ENCODE measurements at regions not wholly inside any gene's neighbourhood (a gene's known extent, or its start where the extent isn't known, plus 50 kb on each side); places are given as distances from the start of the nearest gene placed in this dataset.

- no peak overlapping the region for H3K27ac Mint-ChIP-seq (ENCODE audit: unreplicated experiment)
- no peaks in the 10 kb centered on the region for H3K4me1 Mint-ChIP-seq (ENCODE audit: unreplicated experiment)
- no peaks in the 10 kb centered on the region for H3K27me3 Mint-ChIP-seq (ENCODE audit: unreplicated experiment)
- no peak overlapping the region for H3K4me3 Mint-ChIP-seq (ENCODE audit: unreplicated experiment)
- no peak for DNase-seq (ENCODE audit: low spot score)
- no peaks in the 10 kb centered on the region for H3K9me3 Mint-ChIP-seq (ENCODE audit: unreplicated experiment)
- H3K36me3 Mint-ChIP-seq (ENCODE audit: low read depth, unreplicated experiment): no peaks in the 10 kb centered on the region
- no peak for TF ChIP-seq CTCF (IDR thresholded peaks at IDR 0.05; ENCODE audit: unreplicated experiment)
Measured at GRCh38 chr6:144651234-144651633, 366.1 kb downstream of the UTRN start.

DNA sequence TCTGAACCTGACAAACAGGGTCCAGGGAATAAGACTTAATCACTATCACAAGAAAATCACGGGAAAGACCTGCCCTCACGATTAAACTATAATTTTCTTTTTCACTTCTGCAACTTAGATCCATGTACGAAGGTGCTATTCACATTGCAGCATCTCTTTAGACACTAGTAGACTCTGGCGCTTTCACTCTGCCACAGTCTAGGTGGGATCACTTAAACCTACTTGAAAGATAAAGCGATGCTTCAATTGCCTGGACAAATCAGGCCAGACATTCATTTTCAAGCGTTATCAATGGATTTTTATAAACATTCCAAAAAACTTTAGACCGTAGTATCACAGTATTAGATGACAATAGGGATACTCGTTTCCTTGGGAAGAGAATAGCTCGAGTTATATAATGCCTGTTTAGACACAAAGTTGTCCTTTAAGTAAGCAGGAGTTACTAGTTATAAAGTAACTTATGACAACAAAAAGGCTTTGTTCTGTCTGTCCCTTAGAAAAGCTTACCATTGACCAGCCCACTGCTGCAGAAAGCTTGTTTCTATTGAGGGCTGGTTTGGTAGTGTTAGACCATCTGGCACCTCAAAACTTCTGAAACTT lies 367.3 kb downstream of the UTRN start:
- no peak for DNase-seq (ENCODE audit: low spot score)
- TF ChIP-seq CTCF (IDR thresholded peaks at IDR 0.05; ENCODE audit: unreplicated experiment): no peak
- Mint-ChIP-seq H3K27ac (ENCODE audit: unreplicated experiment) (no peak overlapping the region), H3K9me3 (ENCODE audit: unreplicated experiment) (no peaks in the 10 kb centered on the region), H3K27me3 (ENCODE audit: unreplicated experiment) (no peaks in the 10 kb centered on the region), H3K36me3 (ENCODE audit: low read depth, unreplicated experiment) (no peaks in the 10 kb centered on the region), H3K4me3 (ENCODE audit: unreplicated experiment) (no peak overlapping the region), H3K4me1 (ENCODE audit: unreplicated experiment) (no peaks in the 10 kb centered on the region)

GRCh38 chr6:144653885-144654505 lies 368.9 kb downstream of the UTRN start:
- no peak for DNase-seq (ENCODE audit: low spot score)
- TF ChIP-seq CTCF (IDR thresholded peaks at IDR 0.05; ENCODE audit: unreplicated experiment): no peak
- H3K9me3 Mint-ChIP-seq (ENCODE audit: unreplicated experiment): no peaks in the 10 kb centered on the region
- H3K4me1 Mint-ChIP-seq (ENCODE audit: unreplicated experiment): no peaks in the 10 kb centered on the region
- no peak overlapping the region for H3K4me3 Mint-ChIP-seq (ENCODE audit: unreplicated experiment)
- no peaks in the 10 kb centered on the region for H3K27me3 Mint-ChIP-seq (ENCODE audit: unreplicated experiment)
- no peak overlapping the region for H3K27ac Mint-ChIP-seq (ENCODE audit: unreplicated experiment)
- no peaks in the 10 kb centered on the region for H3K36me3 Mint-ChIP-seq (ENCODE audit: low read depth, unreplicated experiment)

GRCh38 chr6:144654506-144654905 lies 369.4 kb downstream of the UTRN start:
- H3K9me3 Mint-ChIP-seq (ENCODE audit: unreplicated experiment): no peaks in the 10 kb centered on the region
- no peaks in the 10 kb centered on the region for H3K27me3 Mint-ChIP-seq (ENCODE audit: unreplicated experiment)
- no peaks in the 10 kb centered on the region for H3K36me3 Mint-ChIP-seq (ENCODE audit: low read depth, unreplicated experiment)
- TF ChIP-seq CTCF (IDR thresholded peaks at IDR 0.05; ENCODE audit: unreplicated experiment): no peak
- DNase-seq (ENCODE audit: low spot score): no peak
- H3K4me3 Mint-ChIP-seq (ENCODE audit: unreplicated experiment): no peak overlapping the region
- H3K4me1 Mint-ChIP-seq (ENCODE audit: unreplicated experiment): peaks cover 1% of the 10 kb centered on the region
- no peak overlapping the region for H3K27ac Mint-ChIP-seq (ENCODE audit: unreplicated experiment)

DNA sequence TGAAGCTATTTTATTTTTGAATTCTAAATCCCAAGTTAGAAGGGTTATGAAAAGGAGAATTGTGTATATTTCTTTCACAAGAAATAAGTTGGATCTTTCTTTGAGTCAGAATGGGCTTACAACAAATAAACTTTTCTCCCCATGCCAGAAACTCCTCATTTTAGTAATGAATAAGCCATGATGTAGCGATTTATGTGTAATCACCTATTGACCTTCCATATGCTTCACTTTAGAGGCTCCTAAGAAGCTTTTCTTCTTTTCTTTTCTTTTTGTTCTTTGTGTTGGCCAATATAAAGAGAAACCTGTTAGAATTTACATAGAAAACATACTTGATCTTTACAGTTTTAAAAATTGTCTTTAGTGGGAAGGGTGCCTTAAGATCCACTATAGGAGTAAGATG lies 370.2 kb downstream of the UTRN start:
- Mint-ChIP-seq H3K27ac (ENCODE audit: unreplicated experiment) (no peak overlapping the region), H3K4me1 (ENCODE audit: unreplicated experiment) (peaks cover 3% of the 10 kb centered on the region)
- no peak for TF ChIP-seq CTCF (IDR thresholded peaks at IDR 0.05; ENCODE audit: unreplicated experiment)

More for the DNA sequence above, 370.2 kb downstream of the UTRN start:
- H3K9me3 Mint-ChIP-seq (ENCODE audit: unreplicated experiment): no peaks in the 10 kb centered on the region
- no peaks in the 10 kb centered on the region for H3K27me3 Mint-ChIP-seq (ENCODE audit: unreplicated experiment)
- no peaks in the 10 kb centered on the region for H3K36me3 Mint-ChIP-seq (ENCODE audit: low read depth, unreplicated experiment)
- H3K4me3 Mint-ChIP-seq (ENCODE audit: unreplicated experiment): no peak overlapping the region
- DNase-seq (ENCODE audit: low spot score): no peak

Measured in endothelial cell (in vitro differentiated cells).